Bone marrow (tissue), 2 donors: ENCODE measurements at regions not wholly inside any gene's neighbourhood (a gene's known extent, or its start where the extent isn't known, plus 50 kb on each side); places are given as distances from the start of the nearest gene placed in this dataset.

ENCODE experiments used
- DNase-seq, 2 donors: peaks; one replicate each; lab custom pipeline; 2025; lab: John Stamatoyannopoulos, UW

DNA sequence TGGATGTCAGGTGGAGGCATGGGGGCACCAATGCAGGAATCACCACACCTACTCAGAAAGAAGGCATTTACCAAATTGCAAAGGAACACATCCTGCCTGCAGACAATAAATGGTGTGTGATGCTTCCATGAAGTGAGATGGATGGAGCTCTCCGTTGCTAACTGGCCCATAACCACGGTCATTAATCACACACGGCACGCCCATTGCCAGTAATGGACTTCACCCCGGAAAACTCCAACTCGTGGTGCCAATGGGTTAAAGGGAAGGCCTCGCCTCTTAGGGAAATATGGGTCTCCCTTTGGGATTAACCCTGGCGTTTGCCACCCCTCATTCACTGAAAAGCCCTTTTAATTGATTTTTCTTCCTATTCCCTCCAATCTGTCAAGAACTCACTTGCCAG lies 443.1 kb upstream of the DAB1 start:
- no peak for DNase-seq

- DNase-seq, result no peak
These were observed 437.2 kb upstream of the DAB1 start for GRCh38 chr1:57860931-57861565.

DNA sequence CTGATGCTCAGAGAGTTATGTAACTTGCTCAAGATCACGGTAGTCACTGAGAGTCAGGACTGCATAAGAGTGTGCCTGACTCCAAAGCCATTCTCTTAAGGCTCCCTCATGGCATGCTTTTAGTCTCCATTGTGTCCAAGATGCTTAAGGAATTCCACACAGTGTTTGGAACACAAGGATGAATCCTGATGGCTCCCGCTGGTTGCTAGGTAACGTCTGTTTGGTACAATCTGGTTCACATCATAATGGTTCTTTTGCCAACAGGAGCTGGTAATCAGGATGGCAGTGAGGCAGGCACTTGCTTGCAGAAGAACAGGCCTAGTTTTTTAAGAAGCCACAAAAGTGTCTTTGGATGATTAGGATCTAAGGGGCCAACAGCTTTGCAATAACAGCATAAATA lies 436.5 kb upstream of the DAB1 start:
- DNase-seq, result no peak

DNA sequence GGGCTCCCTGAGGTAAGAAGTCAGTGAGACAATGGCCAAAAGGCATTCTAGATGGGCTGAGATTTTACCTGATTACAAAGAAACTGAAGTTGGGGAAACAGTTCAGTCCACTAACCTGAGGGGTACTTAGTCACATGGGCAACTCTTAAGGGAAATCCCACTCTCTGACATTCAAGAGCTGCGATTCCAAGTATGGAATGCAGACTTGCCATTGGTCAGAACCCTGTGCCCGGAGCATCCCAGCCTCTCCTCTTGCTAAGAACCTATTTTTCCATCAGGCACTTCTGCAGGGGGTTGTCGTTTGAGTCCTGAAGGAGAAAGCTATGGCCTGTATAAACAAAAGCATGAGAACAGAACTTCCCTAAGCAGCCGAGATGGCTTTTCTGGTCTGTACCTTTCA lies 434.9 kb upstream of the DAB1 start:
- no peak for DNase-seq

GRCh38 chr1:57857809-57858208 lies 433.9 kb upstream of the DAB1 start:
- DNase-seq, result no peak

DNA sequence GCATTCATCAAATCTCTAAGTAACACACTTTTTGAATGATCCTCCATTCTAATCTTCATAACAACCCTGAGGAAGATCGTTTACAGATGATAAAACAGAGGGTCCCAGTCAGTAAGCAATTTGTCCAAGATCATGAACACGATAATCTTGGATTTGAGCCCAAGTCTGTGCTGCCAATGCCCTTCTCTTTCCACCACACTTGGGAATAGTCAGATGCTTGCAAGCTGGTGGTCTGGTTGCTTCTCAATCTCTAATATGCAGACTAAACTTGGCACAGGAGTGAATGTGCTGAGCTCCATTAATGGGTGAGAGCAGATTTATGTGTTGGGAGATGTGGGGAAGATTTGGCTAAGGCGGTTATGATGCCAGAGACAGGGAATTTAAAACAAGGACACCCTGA lies 430.6 kb upstream of the DAB1 start:
- no peak for DNase-seq

DNA sequence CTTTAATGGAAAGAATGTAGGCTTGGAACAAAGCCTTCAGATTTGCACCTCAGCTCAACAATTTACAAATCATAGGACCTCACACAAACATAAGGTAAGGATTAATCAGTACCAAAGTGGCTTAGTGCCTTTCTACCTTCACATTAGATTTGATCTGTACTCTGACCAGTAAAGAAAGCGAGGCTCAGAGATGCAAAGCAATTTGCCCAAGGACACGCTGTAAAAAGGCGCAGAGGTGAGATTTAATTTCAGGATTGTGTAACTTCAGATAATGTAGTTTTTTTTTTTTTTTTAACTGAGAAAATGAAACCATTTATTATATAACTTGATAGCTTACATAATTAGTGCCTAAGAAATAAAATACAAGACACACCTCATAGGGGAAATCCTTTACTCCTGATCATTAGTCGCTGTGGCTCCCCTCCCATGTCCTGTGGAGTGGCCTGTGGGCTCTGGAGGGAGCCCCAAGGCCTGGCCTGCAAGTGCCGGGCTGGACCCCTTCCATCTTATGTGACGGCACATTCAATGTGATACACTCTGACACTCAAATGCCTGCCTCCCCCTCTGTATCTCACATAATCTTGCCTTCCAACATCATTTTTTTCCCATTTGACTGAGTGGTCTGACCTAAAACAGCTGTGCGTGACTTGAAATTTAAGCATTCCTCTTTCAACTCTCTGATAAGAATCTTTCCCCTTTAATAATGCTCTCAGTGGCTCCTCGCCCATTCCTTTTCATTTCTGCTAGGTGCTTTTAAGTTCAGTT lies 426.5 kb upstream of the DAB1 start:
- DNase-seq, result no peak

- no peak for DNase-seq
These were observed 424.5 kb upstream of the DAB1 start for GRCh38 chr1:57848406-57848805.

- DNase-seq, result no peak
These were observed 421.2 kb upstream of the DAB1 start for GRCh38 chr1:57845041-57845440.

DNA sequence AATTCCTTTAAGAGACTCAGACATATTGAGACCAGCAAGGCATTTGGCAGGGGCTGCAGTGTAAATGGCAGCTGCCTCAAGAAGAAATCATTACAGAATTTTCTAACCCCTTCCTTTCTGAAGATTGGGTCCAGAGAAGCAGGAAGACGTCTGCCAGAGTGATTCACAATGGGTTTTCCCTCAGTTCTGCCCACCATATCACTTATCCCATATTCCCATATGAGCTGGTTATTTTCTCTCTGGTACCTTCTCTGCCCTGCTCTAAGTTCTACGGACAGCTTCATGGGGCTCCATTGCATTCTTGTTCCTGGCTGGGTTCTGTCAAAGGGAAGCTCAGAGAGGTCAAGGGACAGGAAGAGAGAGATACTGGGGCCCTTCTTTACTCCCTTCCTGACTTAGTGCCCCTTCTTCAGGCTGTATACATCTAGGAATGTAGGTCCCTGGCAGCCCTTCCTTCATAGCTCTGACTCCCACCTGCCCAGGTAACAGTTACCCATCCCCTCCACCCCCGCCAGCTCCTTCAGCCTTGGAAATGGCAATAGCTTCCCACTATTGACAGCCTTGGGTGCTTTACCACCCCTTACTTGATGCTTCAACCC lies 420.6 kb upstream of the DAB1 start:
- no peak for DNase-seq

- no peak for DNase-seq
These were observed 419.9 kb upstream of the DAB1 start for GRCh38 chr1:57843760-57844159.

- DNase-seq, result no peak
These were observed 415.7 kb upstream of the DAB1 start for GRCh38 chr1:57839526-57839925.

DNA sequence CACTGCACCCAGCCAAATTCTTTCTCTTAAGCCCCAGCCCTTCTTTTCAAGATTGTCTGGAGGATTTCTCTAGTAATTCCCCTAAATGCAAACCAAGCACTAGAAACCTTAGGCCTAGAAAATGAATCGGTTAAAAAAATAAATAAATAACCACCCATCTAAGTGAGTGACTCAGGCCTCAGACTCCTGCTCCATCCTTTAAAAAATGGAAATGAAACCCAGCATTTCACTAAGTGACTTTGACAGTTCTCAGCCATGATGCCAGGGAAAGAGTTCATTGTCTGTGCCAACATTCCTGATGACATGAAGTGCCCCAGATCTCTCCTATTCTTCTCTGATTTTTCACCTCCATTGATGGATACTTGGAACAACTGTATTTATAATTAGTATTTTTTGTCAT lies 415.2 kb upstream of the DAB1 start:
- no peak for DNase-seq

GRCh38 chr1:57835620-57836019 lies 411.8 kb upstream of the DAB1 start:
- no peak for DNase-seq

DNA sequence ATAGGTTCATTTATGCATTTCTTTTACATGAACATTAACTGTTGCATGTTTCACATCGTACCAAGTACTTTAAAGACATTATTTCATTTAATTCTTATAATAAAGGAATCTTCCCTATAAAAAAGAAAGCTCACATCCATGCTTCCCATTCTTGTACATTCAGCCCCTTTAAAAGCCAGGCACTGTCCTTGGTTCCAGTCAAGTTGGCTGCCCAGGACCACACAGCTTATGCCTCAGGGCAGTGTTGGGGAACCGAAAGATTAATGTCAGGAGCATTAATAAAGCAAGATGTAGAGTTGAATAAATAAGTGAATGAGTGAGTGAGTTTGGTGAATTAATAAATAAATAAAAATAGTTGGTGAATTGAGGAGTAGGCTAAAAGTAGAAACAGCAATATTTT lies 409.4 kb upstream of the DAB1 start:
- no peak for DNase-seq

DNA sequence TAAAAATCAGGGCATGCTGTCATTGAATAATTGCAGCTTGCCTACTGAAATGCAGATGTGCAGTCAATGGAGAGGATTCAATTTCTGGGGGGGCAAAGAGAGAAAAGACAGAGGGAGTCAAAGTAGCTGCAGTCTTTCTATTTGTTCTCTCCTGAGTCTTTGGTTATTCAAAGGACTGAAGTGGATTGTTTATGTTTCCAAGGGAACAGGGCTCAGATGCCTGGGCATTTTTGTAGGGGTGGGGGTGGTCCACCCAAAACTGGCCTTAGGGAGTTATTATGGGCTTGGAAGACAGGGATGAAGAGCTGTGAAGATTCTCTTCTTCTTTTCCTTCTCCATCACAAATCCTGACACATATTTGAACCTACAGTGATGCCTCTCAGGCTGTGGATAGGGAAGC lies 408.8 kb upstream of the DAB1 start:
- no peak for DNase-seq

DNA sequence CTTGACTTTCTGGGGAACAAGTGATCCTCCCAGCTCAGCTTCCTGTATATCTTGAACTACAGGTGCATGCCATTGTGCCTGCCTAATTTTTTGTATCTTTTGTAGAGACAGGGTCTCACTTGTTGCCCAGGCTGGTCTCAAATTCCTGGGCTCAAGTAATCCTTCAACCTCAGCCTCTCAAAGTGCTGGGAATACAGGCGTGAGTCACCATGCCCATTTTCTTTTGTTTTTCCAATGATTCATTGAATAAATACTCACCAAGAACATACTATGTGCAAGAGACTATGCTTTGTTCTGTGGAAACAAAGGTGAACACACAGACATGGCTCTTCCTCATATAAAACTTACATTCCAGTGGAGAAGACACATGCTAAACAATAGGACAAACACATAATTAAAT lies 407.8 kb upstream of the DAB1 start:
- no peak for DNase-seq

DNA sequence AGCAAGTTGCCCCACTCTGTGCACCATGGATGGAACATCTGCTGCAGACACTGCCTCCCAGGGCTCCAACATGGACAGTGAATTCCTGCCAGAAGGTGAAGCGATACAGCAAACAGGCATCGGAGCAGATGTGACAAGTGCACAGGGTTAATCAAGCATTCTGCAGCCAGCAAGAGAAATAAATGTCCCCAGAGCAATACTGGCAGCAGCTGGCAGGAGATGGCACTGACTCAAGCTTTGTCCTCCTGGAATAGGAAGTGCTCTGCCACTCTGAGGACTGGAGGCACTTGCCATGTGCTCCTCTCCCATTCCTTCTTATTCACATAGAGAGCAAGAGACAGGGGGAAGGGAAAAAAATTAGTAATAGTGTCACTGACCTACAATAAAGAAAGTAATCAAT lies 402.7 kb upstream of the DAB1 start:
- no peak for DNase-seq

DNA sequence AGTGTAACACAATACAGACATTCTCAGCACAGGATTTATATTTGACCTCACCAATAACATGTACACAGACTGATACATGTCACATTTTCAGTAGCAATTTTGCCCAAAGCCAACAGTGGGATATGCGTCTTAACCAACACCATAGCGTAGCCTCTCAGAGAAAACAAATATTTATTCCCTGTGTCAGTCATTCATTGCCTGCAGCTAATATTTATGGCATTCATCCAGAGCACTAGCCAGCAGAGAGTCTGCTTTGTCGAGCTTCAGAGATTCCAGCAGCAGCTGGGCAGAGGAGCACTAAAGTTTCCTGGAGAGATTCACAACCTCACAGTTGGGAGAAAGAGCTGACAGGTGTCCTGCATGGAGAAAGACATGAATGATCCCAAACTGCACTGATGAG lies 400.7 kb upstream of the DAB1 start:
- DNase-seq, result no peak

- DNase-seq, result no peak
These were observed 396.7 kb upstream of the DAB1 start for GRCh38 chr1:57820356-57821095.

GRCh38 chr1:57819893-57820292 lies 396.0 kb upstream of the DAB1 start:
- DNase-seq, result no peak

- DNase-seq, result no peak
These were observed 379.7 kb upstream of the DAB1 start for GRCh38 chr1:57803586-57803985.

DNA sequence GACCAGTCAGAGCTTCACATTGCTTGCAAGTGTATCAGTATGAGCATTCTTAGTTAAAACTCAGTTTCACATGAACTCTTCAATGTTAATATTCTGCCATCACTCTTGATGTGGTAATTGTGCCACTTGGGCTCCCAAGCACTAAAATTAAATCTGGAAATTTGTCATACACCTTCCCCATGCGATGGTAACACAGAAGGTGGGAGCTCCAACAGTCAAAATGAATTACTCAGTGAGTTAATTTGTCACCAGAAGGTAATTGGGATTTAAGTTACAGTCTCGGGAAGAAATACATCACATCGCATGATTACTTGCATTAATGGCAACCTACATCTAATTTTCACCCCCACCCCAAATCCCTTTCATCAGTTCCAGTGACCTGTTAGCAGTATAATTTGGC lies 376.5 kb upstream of the DAB1 start:
- DNase-seq, result no peak
